ENCODE measurements at regions not wholly inside any gene's neighbourhood (a gene's known extent, or its start where the extent isn't known, plus 50 kb on each side); places are given as distances from the start of the nearest gene placed in this dataset.

- TF ChIP-seq CTCF (IDR thresholded peaks at IDR 0.05; ENCODE audit: extremely low read depth, insufficient read depth, missing control alignments): no peak
- in situ Hi-C loops (cut with MboI; ENCODE audit: low pct_unique_long_range_greater_than_20kb, low sequenced_read_pairs, unreplicated experiment): no loop called here
- no peak for DNase-seq (ENCODE audit: low spot score)
Measured at GRCh38 chr2:226198956-226199355, 600.7 kb downstream of the IRS1 start.

- DNase-seq (ENCODE audit: low spot score): no peak
- no peak for TF ChIP-seq CTCF (IDR thresholded peaks at IDR 0.05; ENCODE audit: extremely low read depth, insufficient read depth, missing control alignments)
- in situ Hi-C loops (cut with MboI; ENCODE audit: low pct_unique_long_range_greater_than_20kb, low sequenced_read_pairs, unreplicated experiment): no loop called here
Measured at GRCh38 chr2:226190479-226191252, 609.0 kb downstream of the IRS1 start.

- no peak for DNase-seq (ENCODE audit: low spot score)
Measured at GRCh38 chr2:226189061-226189460, 610.6 kb downstream of the IRS1 start.

GRCh38 chr2:226187616-226188015 is 612.0 kb downstream of the IRS1 start:
- in situ Hi-C loops (cut with MboI; ENCODE audit: low pct_unique_long_range_greater_than_20kb, low sequenced_read_pairs, unreplicated experiment): no loop called here
- TF ChIP-seq CTCF (IDR thresholded peaks at IDR 0.05; ENCODE audit: extremely low read depth, insufficient read depth, missing control alignments): no peak
- no peak for DNase-seq (ENCODE audit: low spot score)

More at GRCh38 chr2:226189061-226189460, 610.6 kb downstream of the IRS1 start:
- no peak for TF ChIP-seq CTCF (IDR thresholded peaks at IDR 0.05; ENCODE audit: extremely low read depth, insufficient read depth, missing control alignments)
- in situ Hi-C loops (cut with MboI; ENCODE audit: low pct_unique_long_range_greater_than_20kb, low sequenced_read_pairs, unreplicated experiment): no loop called here

- in situ Hi-C loops (cut with MboI; ENCODE audit: low pct_unique_long_range_greater_than_20kb, low sequenced_read_pairs, unreplicated experiment): no loop called here
- TF ChIP-seq CTCF (IDR thresholded peaks at IDR 0.05; ENCODE audit: extremely low read depth, insufficient read depth, missing control alignments): no peak
- no peak for DNase-seq (ENCODE audit: low spot score)
Measured at GRCh38 chr2:226187156-226187555, 612.5 kb downstream of the IRS1 start.

- TF ChIP-seq CTCF (IDR thresholded peaks at IDR 0.05; ENCODE audit: extremely low read depth, insufficient read depth, missing control alignments): no peak
- DNase-seq (ENCODE audit: low spot score): no peak
- in situ Hi-C loops (cut with MboI; ENCODE audit: low pct_unique_long_range_greater_than_20kb, low sequenced_read_pairs, unreplicated experiment): no loop called here
Measured at GRCh38 chr2:226185616-226186211, 613.9 kb downstream of the IRS1 start.
